ENCODE measurements at regions not wholly inside any gene's neighbourhood (a gene's known extent, or its start where the extent isn't known, plus 50 kb on each side); places are given as distances from the start of the nearest gene placed in this dataset.
"Not testable (repeated sequence)": the region's sequence is repeated elsewhere in the genome, so short reads cannot be mapped to it uniquely, and the experiment has no call there.

DNA sequence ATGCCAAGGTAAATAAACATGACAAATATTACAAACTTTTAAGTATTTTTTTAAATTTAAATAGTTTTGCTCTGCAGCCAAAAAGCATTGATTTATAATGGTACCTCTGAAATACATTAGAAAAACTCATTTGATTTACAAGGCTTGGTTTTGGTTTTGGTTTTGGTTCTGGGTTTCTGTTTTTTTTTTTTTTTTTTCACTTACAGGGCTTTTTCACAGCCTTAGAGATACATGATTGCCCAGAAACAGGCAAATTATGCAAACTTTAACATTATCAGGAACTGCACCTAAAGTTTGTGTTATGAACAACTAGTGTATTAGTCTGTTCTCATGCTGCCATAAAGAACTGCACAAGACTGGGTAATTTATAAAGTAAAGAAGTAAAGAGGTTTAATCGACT, 196.4 kb upstream of the DDX53 start:
- intact Hi-C loops (cut with DNase I), result no loop called here
- no peak overlapping the region for H3K4me3 ChIP-seq
- no peaks in the 10 kb centered on the region for H3K4me1 ChIP-seq (replicated peaks)
- H3K27me3 ChIP-seq (replicated peaks; ENCODE audit: insufficient read depth), result no peaks in the 10 kb centered on the region
- WGBS, result 88% methylated on average over 1 of the region's 1 CpG
- TF ChIP-seq, protein P1, sequence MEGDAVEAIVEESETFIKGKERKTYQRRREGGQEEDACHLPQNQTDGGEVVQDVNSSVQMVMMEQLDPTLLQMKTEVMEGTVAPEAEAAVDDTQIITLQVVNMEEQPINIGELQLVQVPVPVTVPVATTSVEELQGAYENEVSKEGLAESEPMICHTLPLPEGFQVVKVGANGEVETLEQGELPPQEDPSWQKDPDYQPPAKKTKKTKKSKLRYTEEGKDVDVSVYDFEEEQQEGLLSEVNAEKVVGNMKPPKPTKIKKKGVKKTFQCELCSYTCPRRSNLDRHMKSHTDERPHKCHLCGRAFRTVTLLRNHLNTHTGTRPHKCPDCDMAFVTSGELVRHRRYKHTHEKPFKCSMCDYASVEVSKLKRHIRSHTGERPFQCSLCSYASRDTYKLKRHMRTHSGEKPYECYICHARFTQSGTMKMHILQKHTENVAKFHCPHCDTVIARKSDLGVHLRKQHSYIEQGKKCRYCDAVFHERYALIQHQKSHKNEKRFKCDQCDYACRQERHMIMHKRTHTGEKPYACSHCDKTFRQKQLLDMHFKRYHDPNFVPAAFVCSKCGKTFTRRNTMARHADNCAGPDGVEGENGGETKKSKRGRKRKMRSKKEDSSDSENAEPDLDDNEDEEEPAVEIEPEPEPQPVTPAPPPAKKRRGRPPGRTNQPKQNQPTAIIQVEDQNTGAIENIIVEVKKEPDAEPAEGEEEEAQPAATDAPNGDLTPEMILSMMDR (IDR thresholded peaks at IDR 0.05), result no peak
- no peak for TF ChIP-seq POLR2A (IDR thresholded peaks at IDR 0.05)
- no peak for DNase-seq (ENCODE audit: low spot score)
- H3K27ac ChIP-seq, result no peak overlapping the region
- no peaks in the 10 kb centered on the region for H3K9me3 ChIP-seq
- no peaks in the 10 kb centered on the region for H3K36me3 ChIP-seq

DNA sequence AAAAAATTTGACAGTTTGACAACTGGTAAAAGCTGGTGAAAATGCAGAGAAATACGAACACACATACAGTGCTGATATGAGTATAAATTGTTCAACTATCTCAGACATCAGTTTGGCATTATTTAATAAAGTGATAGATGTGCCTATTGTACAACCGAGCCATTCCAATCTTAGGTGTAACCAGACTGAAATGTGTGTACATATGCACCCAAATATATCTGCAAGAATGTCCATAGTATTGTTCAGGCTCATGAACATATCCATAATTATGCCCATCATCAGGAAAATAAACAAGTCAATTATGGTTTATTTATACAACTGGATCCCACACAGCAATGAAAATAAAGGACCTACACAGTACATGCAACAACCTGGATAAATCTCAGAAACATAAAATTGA, 188.9 kb upstream of the DDX53 start:
- no peak overlapping the region for H3K4me3 ChIP-seq
- no peak for TF ChIP-seq POLR2AphosphoS5 (IDR thresholded peaks at IDR 0.05)
- no peak for TF ChIP-seq POLR2A (IDR thresholded peaks at IDR 0.05)
- TF ChIP-seq, protein P1 (IDR thresholded peaks at IDR 0.05), result no peak
- no peaks in the 10 kb centered on the region for H3K9me3 ChIP-seq
- H3K27me3 ChIP-seq (replicated peaks; ENCODE audit: insufficient read depth), result no peaks in the 10 kb centered on the region
- intact Hi-C loops (cut with DNase I), result no loop called here
- no peaks in the 10 kb centered on the region for H3K36me3 ChIP-seq
- H3K4me1 ChIP-seq (replicated peaks), result no peaks in the 10 kb centered on the region
- DNase-seq (ENCODE audit: low spot score), result no peak
- H3K27ac ChIP-seq, result no peak overlapping the region
- WGBS, result 81% methylated on average over 1 of the region's 2 CpGs

DNA sequence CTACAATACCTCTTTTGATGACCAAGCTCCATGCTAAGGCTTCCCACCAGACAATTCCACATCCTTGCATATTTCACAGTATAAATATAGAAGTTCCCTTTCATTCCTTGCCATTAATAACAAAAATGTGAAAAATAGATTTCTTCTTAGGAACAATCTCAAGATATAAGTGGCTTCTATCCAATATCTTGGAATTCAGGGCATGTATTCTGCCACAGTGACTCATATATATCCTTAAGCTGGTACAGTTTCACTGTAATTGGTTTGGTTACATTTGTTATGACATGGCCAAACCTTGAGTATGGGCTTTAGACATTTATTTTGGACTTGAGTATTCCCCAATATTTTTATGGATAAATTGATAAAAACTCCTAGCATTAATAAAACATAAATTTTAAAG, 181.7 kb upstream of the DDX53 start:
- Histone ChIP-seq H3K4me3 (no peak overlapping the region), H3K27me3 (replicated peaks; ENCODE audit: insufficient read depth) (no peaks in the 10 kb centered on the region), H3K36me3 (no peaks in the 10 kb centered on the region), H3K27ac (no peak overlapping the region), H3K9me3 (no peaks in the 10 kb centered on the region), H3K4me1 (replicated peaks) (no peaks in the 10 kb centered on the region)
- intact Hi-C loops (cut with DNase I), result no loop called here
- DNase-seq (ENCODE audit: low spot score), result no peak
- TF ChIP-seq POLR2A (IDR thresholded peaks at IDR 0.05) (no peak), POLR2AphosphoS5 (IDR thresholded peaks at IDR 0.05) (no peak)
- TF ChIP-seq, protein P1 (IDR thresholded peaks at IDR 0.05), result no peak

DNA sequence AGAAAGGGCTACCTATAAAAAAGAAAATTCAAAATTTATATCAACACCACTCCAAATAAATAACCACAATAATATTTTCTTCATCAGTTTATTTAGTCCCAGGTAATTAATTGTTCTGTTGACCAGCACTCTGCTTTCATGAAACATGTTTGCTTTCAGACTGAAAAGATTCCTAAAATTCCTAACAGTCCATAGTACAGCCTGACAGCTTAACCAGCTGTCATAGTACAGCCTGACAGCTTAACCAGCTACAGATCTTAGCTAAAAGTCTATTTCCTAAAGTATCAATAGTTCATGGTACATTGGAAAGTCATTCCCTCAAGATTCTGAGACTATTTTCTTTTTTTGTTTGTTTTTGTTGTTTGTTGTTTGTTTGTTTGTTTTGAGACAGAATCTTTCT, 144.1 kb upstream of the DDX53 start:
- H3K4me1 ChIP-seq (replicated peaks), result no peaks in the 10 kb centered on the region

DNA sequence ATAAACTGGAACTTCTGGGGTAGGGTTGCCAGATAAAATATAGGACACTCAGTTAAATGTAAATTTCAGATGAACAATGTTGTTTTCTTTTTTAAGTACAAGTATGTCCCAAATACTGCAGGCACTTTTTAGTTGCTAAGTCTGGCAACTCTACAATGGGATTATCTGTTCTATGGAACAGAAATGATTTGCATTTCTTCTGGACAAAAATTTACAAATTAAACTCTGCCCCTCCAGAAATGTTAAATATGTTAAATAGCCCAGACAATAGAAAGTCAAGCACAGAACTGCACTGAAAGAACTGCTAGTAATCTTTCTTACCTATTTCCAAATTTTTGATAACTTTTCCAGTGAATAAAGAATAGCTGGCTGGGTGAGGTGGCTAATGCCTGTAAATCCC, 140.1 kb upstream of the DDX53 start:
- Histone ChIP-seq H3K36me3 (no peaks in the 10 kb centered on the region), H3K27ac (no peak overlapping the region), H3K27me3 (replicated peaks; ENCODE audit: insufficient read depth) (no peaks in the 10 kb centered on the region), H3K9me3 (no peaks in the 10 kb centered on the region), H3K4me3 (no peak overlapping the region), H3K4me1 (replicated peaks) (no peaks in the 10 kb centered on the region)
- TF ChIP-seq, protein P1 (IDR thresholded peaks at IDR 0.05), result no peak
- TF ChIP-seq POLR2A (IDR thresholded peaks at IDR 0.05) (no peak), POLR2AphosphoS5 (IDR thresholded peaks at IDR 0.05) (no peak)
- intact Hi-C loops (cut with DNase I), result no loop called here
- DNase-seq (ENCODE audit: low spot score), result no peak

More for the DNA sequence above, 144.1 kb upstream of the DDX53 start:
- H3K9me3 ChIP-seq, result no peaks in the 10 kb centered on the region
- H3K36me3 ChIP-seq, result no peaks in the 10 kb centered on the region
- H3K27me3 ChIP-seq (replicated peaks; ENCODE audit: insufficient read depth), result no peaks in the 10 kb centered on the region
- TF ChIP-seq POLR2AphosphoS5 (IDR thresholded peaks at IDR 0.05) (no peak), POLR2A (IDR thresholded peaks at IDR 0.05) (no peak)
- TF ChIP-seq, protein P1 (IDR thresholded peaks at IDR 0.05), result no peak
- no peak overlapping the region for H3K27ac ChIP-seq
- intact Hi-C loops (cut with DNase I), result no loop called here
- H3K4me3 ChIP-seq, result no peak overlapping the region
- no peak for DNase-seq (ENCODE audit: low spot score)

DNA sequence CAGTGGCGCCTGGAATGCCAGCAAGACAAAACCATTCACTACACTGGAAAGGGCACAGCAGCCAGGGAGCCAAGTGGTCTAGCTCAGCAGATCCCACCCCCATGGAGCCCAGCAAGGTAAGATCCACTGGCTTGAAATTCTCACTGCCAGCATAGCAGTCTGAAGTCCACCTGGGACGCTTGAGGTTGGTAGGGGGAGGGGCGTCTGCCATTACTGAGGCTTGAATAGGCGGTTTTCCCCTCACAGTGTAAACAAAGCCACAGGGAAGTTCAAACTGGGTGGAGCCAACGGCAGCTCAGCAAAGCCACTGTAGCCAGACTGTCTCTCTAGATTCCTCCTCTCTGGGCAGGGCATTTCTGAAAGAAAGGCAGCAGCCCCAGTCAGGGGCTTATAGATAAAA, 133.0 kb upstream of the DDX53 start:
- H3K4me3 ChIP-seq; DNase-seq (ENCODE audit: low spot score); H3K4me1 ChIP-seq (replicated peaks); intact Hi-C loops (cut with DNase I); H3K27me3 ChIP-seq (replicated peaks; ENCODE audit: insufficient read depth); H3K27ac ChIP-seq; H3K36me3 ChIP-seq; H3K9me3 ChIP-seq: not testable (repeated sequence)
- no CpG with 5 or more reads among the region's 5 CpGs for WGBS

All from prostate gland (tissue), 2 donors.